Fibroblast of mammary gland (primary cell): ENCODE measurements at regions not wholly inside any gene's neighbourhood (a gene's known extent, or its start where the extent isn't known, plus 50 kb on each side); places are given as distances from the start of the nearest gene placed in this dataset.

ENCODE experiments used
- DNase-seq: peaks from one replicate; pipeline ENCODE4 v3.0.0-alpha.2; 2010; ENCODE audit warnings: low read depth
- H3K4me3 ChIP-seq: 2 replicates; pipeline ENCODE4 v1.5.1; 2011; ENCODE audit warnings: low read depth, mild to moderate bottlenecking, low read length, moderate library complexity; ENCODE audit not compliant: control insufficient read depth
- CTCF ChIP-seq: conservative IDR thresholded peaks from 2 replicates; pipeline ENCODE4 v1.5.1; 2011; ENCODE audit warnings: low read depth, low read length, inconsistent platforms; ENCODE audit not compliant: control insufficient read depth, insufficient read depth

- no peak for TF ChIP-seq CTCF
- no peak overlapping the region for H3K4me3 ChIP-seq
- DNase-seq, result peak; percentile 95
These were observed 699.0 kb upstream of the CITED2 start for GRCh38 chr6:140073456-140073855.

GRCh38 chr6:140071601-140072062 lies 697.2 kb upstream of the CITED2 start:
- H3K4me3 ChIP-seq, result no peak overlapping the region
- TF ChIP-seq CTCF, result no peak
- peak; percentile 97 for DNase-seq

- peak; percentile 67 for DNase-seq
- no peak overlapping the region for H3K4me3 ChIP-seq
- TF ChIP-seq CTCF, result no peak
These were observed 696.5 kb upstream of the CITED2 start for GRCh38 chr6:140070846-140071473.

GRCh38 chr6:140069576-140069975 lies 695.1 kb upstream of the CITED2 start:
- TF ChIP-seq CTCF, result no peak
- DNase-seq, result no peak

GRCh38 chr6:140068801-140069200 lies 694.4 kb upstream of the CITED2 start:
- H3K4me3 ChIP-seq, result no peak overlapping the region
- DNase-seq, result no peak
- no peak for TF ChIP-seq CTCF

More at GRCh38 chr6:140069576-140069975, 695.1 kb upstream of the CITED2 start:
- no peak overlapping the region for H3K4me3 ChIP-seq

- H3K4me3 ChIP-seq, result no peak overlapping the region
- no peak for TF ChIP-seq CTCF
These were observed 689.9 kb upstream of the CITED2 start for GRCh38 chr6:140064366-140064765.

GRCh38 chr6:140063021-140063399 lies 688.6 kb upstream of the CITED2 start:
- no peak for DNase-seq

More at GRCh38 chr6:140064366-140064765, 689.9 kb upstream of the CITED2 start:
- DNase-seq, result no peak

More at GRCh38 chr6:140063021-140063399, 688.6 kb upstream of the CITED2 start:
- TF ChIP-seq CTCF, result no peak
- no peak overlapping the region for H3K4me3 ChIP-seq
